Calu3 (cell line): ENCODE measurements at regions not wholly inside any gene's neighbourhood (a gene's known extent, or its start where the extent isn't known, plus 50 kb on each side); places are given as distances from the start of the nearest gene placed in this dataset.

Experiments used
- BruUV-seq: library from RNA; stranded (reverse); fragments of 400-500 nt; replicated peaks from 2 replicates; lab custom pipeline; 2021; lab: Mats Ljungman, UMichigan
- CTCF ChIA-PET: fragments of 300-600 bp; sonication (Branson Sonifier 250); formaldehyde crosslinking; loops from one replicate; lab custom pipeline; 2022; ENCODE audit warnings: antibody characterized with exemption; lab: Charles Lee
- DNase-seq: peaks from one replicate; pipeline ENCODE4 v3.0.0; 2022
- H3K27ac Mint-ChIP-seq: one replicate; pipeline ENCODE4 v1.8.0; 2022; ENCODE audit warnings: mixed read lengths; ENCODE audit not compliant: unreplicated experiment
- H3K27me3 Mint-ChIP-seq: one replicate; pipeline ENCODE4 v1.8.0; 2022; ENCODE audit warnings: mixed read lengths; ENCODE audit not compliant: unreplicated experiment
- H3K36me3 Mint-ChIP-seq: one replicate; pipeline ENCODE4 v1.8.0; 2022; ENCODE audit warnings: mild to moderate bottlenecking, moderate library complexity, mixed read lengths; ENCODE audit not compliant: insufficient read depth, unreplicated experiment
- H3K4me1 Mint-ChIP-seq: one replicate; pipeline ENCODE4 v1.8.0; 2022; ENCODE audit warnings: mild to moderate bottlenecking, low read depth, mixed read lengths; ENCODE audit not compliant: unreplicated experiment
- H3K4me3 Mint-ChIP-seq: one replicate; pipeline ENCODE4 v1.8.0; 2022; ENCODE audit warnings: mild to moderate bottlenecking, low read depth, moderate library complexity, mixed read lengths; ENCODE audit not compliant: unreplicated experiment
- H3K9me3 Mint-ChIP-seq: one replicate; pipeline ENCODE4 v1.8.0; 2022; ENCODE audit warnings: low read depth, mixed read lengths; ENCODE audit not compliant: unreplicated experiment
- CTCF ChIP-seq: fragments of 200-600 bp; IDR thresholded peaks from one replicate; pipeline ENCODE4 v1.8.0; 2022; ENCODE audit warnings: antibody characterized with exemption; ENCODE audit not compliant: unreplicated experiment
- intact Hi-C: fragments of 100-400 bp; cut with micrococcal nuclease; formaldehyde crosslinking; loops from one replicate; pipeline ENCODE4 v1.10.0; 2022; ENCODE audit not compliant: unreplicated experiment

- no peaks in the 10 kb centered on the region for H3K27me3 Mint-ChIP-seq
- no peak overlapping the region for H3K27ac Mint-ChIP-seq
- no peak overlapping the region for H3K4me3 Mint-ChIP-seq
- CTCF ChIA-PET: no interaction called here
- DNase-seq: no peak
- H3K9me3 Mint-ChIP-seq: no peaks in the 10 kb centered on the region
- intact Hi-C loops: no loop called here
- no peak for TF ChIP-seq CTCF
- H3K36me3 Mint-ChIP-seq: no peaks in the 10 kb centered on the region
- no TSS peak for BruUV-seq
- H3K4me1 Mint-ChIP-seq: no peaks in the 10 kb centered on the region
These were observed 219.4 kb upstream of the CCDC150 start for GRCh38 chr2:196420143-196420542.

GRCh38 chr2:196421880-196422279 is 217.6 kb upstream of the CCDC150 start:
- Mint-ChIP-seq H3K27me3 (no peaks in the 10 kb centered on the region), H3K36me3 (no peaks in the 10 kb centered on the region), H3K4me1 (no peaks in the 10 kb centered on the region), H3K4me3 (no peak overlapping the region), H3K9me3 (no peaks in the 10 kb centered on the region), H3K27ac (no peak overlapping the region)
- intact Hi-C loops: no loop called here
- BruUV-seq: no TSS peak
- no peak for DNase-seq
- TF ChIP-seq CTCF: no peak
- CTCF ChIA-PET: no interaction called here

- Mint-ChIP-seq H3K9me3 (no peaks in the 10 kb centered on the region), H3K36me3 (no peaks in the 10 kb centered on the region), H3K27ac (no peak overlapping the region), H3K4me1 (no peaks in the 10 kb centered on the region), H3K27me3 (no peaks in the 10 kb centered on the region), H3K4me3 (no peak overlapping the region)
- no TSS peak for BruUV-seq
- CTCF ChIA-PET: no interaction called here
- intact Hi-C loops: no loop called here
- no peak for DNase-seq
- no peak for TF ChIP-seq CTCF
These were observed 217.2 kb upstream of the CCDC150 start for GRCh38 chr2:196422361-196422760.

GRCh38 chr2:196426122-196426521 is 213.4 kb upstream of the CCDC150 start:
- CTCF ChIA-PET: no interaction called here
- TF ChIP-seq CTCF: no peak

More at GRCh38 chr2:196426122-196426521, 213.4 kb upstream of the CCDC150 start:
- Mint-ChIP-seq H3K9me3 (no peaks in the 10 kb centered on the region), H3K27ac (no peak overlapping the region), H3K4me3 (no peak overlapping the region), H3K4me1 (peaks cover 9% of the 10 kb centered on the region), H3K27me3 (no peaks in the 10 kb centered on the region), H3K36me3 (no peaks in the 10 kb centered on the region)
- no peak for DNase-seq
- no TSS peak for BruUV-seq
- intact Hi-C loops: no loop called here
